ENCODE measurements at regions not wholly inside any gene's neighbourhood (a gene's known extent, or its start where the extent isn't known, plus 50 kb on each side); places are given as distances from the start of the nearest gene placed in this dataset.

DNA sequence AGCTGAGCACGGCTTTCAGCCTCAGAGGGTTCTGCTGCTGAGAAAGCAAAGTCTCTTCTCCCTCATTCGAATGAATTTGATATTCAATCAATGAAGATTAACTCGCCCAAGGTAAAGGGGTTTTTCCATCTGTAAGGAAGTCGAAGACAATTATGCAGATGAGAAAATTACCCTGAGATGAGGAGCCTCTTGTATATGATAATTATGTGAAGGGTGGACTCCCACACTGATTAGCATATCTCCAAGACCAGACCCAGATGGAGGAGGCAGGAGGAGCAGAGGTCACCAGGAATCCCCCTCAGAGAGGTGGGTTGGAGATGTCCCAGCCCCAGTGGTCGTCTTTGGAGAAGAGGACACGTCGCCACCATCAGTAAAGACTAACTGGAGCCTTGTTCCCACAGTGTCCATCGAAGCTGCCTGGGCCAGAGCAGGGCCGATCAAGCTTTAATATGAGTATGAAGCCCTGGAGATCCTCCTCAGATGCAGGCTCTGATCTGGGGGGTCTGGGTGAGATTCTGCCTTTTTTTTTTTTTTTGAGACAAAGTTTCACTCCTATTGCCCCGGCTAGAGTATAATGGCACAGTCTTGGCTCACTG is 61.5 kb upstream of the LHX1 start (continued):
- TF ChIP-seq BRCA1 (IDR thresholded peaks at IDR 0.05; ENCODE audit: low read depth, low read length) (no peak), KDM4A (IDR thresholded peaks at IDR 0.05; ENCODE audit: low read depth, low read length, severe bottlenecking) (no peak), CBX8 (IDR thresholded peaks at IDR 0.05; ENCODE audit: borderline replicate concordance, low read depth, low read length) (no peak)
- TF ChIP-seq, protein P1, sequence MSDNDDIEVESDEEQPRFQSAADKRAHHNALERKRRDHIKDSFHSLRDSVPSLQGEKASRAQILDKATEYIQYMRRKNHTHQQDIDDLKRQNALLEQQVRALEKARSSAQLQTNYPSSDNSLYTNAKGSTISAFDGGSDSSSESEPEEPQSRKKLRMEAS (IDR thresholded peaks at IDR 0.05), result no peak
